OCI-M1 (cell line): ENCODE measurements at regions not wholly inside any gene's neighbourhood (a gene's known extent, or its start where the extent isn't known, plus 50 kb on each side); places are given as distances from the start of the nearest gene placed in this dataset.
"Not testable (repeated sequence)": the region's sequence is repeated elsewhere in the genome, so short reads cannot be mapped to it uniquely, and the experiment has no call there.

Experiments
- DNase-seq: peaks from one replicate; lab custom pipeline; 2025; lab: John Stamatoyannopoulos, UW

DNA sequence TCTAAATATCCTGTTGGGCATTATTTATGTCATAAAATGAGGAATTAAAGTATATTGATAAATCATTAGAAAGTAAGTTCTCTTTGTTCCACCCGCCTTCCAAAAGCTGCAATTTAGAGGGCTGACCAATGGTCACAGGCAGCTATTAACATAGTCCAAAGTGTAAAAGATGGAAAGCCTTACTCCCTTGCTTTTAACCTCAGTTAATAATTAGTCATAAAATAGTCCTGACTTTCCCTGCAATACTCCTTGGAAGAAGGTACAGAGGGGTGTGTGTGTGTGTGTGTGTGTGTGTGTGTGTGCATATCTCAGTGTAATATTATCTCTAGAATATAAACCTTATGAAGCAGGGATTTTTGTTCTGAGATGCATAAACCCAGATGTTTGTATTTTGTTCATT lies 275.4 kb downstream of the FAT4 start:
- no peak for DNase-seq

- DNase-seq, result no peak
These were observed 276.5 kb downstream of the FAT4 start for GRCh38 chr4:125591290-125591689.

- DNase-seq, result no peak
These were observed 279.4 kb downstream of the FAT4 start for GRCh38 chr4:125594056-125594602.

GRCh38 chr4:125605926-125606325 lies 291.2 kb downstream of the FAT4 start:
- not testable (repeated sequence) for DNase-seq

DNA sequence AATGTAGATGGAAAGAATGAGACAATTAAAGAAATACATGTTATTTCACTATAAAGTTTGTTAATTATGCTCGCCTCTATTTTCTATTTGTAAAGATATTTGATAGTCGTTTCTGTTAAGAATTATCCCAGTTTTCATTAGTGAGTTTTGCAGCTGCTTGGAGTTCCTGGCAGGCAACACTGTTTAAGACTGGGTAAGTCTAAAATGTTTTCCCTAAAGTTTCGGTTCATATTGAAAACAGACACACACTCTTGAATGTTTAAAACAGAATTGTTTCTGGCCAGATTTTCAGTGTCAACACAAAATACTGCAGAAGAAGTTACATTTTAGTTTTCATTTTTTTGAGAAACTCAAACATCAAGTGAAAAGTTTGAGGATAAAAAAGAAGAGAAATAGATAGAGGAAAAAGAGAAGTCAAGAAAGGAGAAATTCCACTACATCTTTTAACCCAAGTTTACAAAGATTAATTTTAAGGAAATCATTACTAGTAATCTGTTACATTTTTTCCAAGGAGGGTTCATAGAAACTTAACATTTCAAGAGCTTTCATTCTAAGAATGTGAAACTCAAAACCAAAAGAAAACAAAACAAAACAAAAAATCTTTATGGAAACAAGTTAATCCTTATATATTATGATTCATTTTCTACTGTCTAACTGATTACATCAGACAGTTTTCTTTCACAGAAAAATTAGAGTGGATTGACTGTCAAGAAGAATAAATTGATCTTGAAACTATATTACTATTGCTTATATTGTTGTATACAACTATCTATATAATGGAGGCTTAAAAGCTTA lies 305.5 kb downstream of the FAT4 start:
- no peak for DNase-seq

DNA sequence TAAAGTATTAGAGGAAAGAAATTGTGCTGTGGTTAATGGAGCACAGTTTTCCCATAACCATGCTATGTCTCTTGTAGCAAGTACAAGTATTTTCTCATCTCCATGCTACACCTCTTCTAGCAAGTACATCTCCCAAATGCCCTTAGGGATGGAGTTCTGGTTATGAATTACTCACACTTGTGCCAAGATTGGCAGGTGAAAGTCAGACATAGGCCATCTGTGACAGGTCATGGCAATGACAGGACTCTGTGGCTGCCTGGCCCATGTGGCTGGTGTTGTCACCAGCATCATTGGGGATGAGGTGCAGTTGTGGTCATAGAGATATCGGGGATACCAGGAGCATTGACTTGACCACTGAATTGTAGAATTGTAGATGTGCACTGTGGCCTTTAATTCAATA lies 310.2 kb downstream of the FAT4 start:
- DNase-seq, result no peak

DNA sequence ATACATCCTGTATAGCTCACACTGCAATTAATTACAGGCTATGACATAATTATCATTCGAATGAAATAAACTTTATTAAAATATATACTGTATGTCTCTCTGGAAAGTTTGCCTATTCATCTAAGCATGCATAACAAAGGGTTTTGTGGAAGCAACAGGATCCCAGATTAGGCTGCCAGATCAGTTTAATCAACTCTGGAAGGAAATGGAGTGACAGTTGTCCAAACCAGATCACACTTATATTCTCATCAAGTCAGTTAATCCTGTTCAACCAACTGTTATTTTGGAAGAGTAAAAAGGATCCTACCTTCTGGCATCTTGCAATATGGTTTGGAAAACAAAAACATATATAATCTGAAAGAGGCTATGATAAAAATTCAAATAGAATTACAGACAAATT lies 312.2 kb downstream of the FAT4 start:
- DNase-seq, result no peak

DNA sequence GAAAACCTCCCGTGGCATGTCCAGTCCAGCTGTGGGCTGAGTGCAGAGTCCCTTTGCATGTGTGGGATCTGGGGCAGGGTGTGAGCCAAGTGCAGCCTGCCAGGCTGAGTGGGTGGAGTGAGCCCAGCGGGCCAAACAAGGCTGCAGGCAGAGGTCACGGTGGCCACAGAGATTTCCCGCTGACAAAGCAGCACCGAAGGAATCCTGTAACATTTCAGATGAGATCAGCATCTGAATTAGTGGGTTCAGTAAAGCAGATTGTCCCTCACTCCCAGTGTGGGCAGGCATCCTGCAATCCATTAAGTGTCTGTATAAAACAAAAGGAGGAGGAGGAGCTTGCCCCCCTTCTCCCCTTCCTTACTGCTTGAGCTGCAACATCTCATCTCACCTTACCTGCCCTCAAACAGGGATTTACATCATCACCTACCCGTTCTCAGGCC lies 324.4 kb downstream of the FAT4 start:
- DNase-seq, result no peak

DNA sequence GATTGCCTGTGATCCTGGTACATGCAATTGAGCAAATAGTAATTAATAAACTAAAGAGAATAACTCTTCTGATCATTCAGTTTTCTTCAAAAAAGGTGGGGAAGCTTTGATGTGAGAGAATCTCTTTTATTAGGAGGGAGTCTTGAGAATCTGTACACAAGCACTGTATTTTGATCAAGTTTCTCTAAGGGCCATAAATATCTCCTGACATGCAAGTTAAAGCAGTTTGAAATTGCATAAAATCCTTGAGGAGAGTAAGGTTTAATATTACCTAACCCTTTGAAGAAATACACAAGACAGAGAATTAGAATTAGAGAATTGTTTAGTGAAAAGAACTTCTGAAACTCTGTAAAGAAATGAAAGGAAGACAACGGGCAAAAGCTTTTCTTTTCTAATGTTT lies 326.9 kb downstream of the FAT4 start:
- no peak for DNase-seq

DNA sequence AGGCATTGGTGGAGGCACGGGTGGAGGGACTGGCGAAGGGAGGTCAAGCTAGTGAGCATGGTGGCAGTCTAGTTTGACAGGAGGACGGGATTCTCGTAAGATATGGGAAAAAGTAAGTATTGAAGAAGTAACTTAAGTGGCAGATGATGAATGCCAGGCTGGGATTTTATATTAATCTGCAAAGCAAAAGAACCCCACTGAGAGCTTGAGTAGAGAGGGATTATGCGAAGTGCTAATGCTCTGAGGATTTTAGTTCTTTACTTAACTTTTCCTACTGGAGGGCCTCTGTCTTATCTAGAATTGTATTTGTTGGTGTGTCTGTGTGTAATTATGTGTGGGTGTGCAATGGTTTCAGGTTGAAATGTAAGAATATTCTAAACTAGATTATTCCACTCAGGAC lies 327.9 kb downstream of the FAT4 start:
- DNase-seq, result no peak

DNA sequence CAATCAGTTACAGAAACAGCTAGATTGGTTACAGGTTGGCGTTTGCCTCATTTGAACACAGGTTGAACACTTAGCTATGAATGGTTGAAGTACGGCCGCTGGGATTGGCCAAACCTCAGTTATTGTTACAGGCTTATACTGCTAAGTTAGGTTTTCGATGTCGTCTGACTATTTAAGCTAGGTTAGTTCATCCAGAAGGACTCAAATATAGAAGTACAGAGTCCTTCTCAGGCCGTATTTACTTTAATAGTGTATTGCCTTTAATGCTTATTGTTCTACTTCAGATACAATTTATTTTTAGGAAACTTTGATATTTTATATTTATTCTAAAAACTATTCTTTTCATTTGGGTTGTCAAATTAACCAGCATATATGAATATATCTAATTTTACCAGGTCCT lies 334.7 kb downstream of the FAT4 start:
- no peak for DNase-seq

- DNase-seq, result no peak
These were observed 335.8 kb downstream of the FAT4 start for GRCh38 chr4:125650557-125650956.

- not testable (repeated sequence) for DNase-seq
These were observed 337.1 kb downstream of the FAT4 start for GRCh38 chr4:125651707-125652357.

GRCh38 chr4:125658773-125659172 lies 344.0 kb downstream of the FAT4 start:
- DNase-seq, result no peak

DNA sequence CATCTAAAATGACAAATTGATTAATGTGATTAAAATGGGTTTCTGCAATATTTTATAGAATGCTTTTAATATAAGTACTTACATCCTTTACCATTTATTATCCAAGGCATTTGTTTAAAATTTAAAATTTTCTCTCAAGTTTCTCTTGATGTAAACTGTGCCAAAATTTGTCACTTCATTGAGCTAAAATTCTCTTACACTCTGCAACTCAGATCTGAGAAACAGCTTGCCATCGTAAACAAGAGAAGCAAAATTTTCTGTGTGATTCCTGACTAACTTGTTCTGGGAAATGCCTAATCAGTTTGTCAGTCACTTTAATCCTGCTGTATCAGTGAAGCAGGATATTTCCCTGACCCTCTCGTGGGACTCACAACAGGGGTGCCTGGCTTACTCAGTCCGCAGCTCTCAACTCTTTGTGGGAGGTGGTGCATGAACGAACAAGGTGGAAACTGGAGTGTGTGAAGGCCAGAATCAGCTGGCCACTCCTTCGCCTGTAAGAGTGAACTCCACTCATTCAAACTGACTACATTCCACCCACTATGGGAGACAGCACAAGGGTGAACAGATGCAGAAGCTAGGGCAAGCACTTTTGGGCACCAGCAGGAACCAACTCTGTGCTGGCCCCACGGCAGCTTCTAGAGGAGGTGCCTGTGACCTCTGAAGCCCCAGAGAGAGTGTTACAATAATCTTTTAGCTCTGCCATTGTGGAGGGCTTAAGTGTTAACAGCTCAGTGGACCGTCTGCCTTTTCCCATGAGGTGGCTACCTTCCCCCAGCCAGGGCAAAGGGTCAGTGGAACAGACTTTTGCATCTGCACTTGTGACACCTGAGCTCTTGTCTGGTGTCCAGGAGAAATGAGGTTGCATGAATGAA lies 349.4 kb downstream of the FAT4 start:
- DNase-seq, result no peak

GRCh38 chr4:125666635-125667034 lies 351.9 kb downstream of the FAT4 start:
- DNase-seq, result no peak

- no peak for DNase-seq
These were observed 361.4 kb downstream of the FAT4 start for GRCh38 chr4:125676156-125676555.

- DNase-seq, result no peak
These were observed 361.8 kb downstream of the FAT4 start for GRCh38 chr4:125676583-125676982.

GRCh38 chr4:125677665-125678307 lies 363.0 kb downstream of the FAT4 start:
- DNase-seq, result peak; percentile 71

DNA sequence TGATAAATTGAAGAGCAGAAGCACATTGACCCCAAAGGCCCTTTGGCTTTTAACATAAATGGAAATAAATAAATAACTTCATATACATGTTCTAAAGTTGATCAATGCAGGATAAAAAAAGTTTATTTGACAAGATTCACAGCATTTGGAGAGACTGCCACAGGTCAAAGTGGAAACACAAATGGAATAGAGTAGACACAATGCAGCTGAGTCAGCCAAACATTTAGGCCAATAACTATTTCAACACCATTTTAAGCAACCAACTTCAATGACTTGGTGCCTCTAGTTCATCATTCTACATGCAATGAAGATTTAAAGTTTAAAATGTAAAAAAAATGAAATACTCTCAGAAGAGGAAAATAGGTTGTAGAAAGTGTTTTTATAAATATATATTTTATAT lies 365.2 kb downstream of the FAT4 start:
- DNase-seq, result no peak

DNA sequence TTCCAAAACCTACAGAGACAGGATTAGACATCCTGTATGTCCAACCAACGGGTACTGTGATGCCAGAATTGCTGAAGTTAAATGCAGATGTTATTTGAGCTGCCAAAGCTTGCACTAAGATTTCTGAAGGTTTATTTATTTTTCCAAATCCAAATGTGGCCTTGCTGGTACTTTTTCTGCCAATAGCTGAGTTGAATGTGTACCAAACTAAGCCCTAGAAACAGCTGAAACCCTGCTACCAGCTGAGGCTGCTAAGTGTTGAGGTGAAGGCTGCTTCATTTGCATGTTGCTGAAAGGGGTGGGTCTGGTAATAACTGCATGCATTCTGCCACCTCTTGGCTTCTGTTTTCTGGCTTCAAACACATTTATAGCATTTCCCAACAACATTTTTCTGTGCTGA lies 366.5 kb downstream of the FAT4 start:
- DNase-seq, result no peak

DNA sequence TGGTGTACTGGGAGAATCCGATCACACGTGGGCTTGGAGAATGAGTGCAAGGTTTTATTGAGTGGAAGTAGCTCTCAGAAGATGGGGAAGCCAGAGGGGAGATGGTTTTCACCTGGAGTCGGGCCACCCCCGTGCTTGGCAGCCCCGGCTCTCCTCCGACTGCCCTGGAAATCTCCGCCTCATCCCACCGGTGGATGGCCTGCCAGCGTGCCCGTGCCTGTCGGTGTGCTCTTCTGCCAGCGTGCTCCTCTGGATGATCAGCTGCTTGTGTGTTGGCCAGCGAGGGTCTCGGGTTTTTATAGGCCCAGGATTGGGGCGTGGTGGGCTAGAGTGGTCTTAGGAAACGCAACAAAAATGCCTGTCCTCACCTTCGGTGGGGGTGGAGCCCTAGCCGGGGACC lies 368.0 kb downstream of the FAT4 start:
- DNase-seq, result no peak
